NCI-H774 (cell line): ENCODE measurements at regions not wholly inside any gene's neighbourhood (a gene's known extent, or its start where the extent isn't known, plus 50 kb on each side); places are given as distances from the start of the nearest gene placed in this dataset.
A peak's percentile ranks its signal among the peaks of the same experiment; 100 is the strongest.

Experiments used
- DNase-seq: peaks from one replicate; lab custom pipeline; 2025; lab: John Stamatoyannopoulos, UW

DNA sequence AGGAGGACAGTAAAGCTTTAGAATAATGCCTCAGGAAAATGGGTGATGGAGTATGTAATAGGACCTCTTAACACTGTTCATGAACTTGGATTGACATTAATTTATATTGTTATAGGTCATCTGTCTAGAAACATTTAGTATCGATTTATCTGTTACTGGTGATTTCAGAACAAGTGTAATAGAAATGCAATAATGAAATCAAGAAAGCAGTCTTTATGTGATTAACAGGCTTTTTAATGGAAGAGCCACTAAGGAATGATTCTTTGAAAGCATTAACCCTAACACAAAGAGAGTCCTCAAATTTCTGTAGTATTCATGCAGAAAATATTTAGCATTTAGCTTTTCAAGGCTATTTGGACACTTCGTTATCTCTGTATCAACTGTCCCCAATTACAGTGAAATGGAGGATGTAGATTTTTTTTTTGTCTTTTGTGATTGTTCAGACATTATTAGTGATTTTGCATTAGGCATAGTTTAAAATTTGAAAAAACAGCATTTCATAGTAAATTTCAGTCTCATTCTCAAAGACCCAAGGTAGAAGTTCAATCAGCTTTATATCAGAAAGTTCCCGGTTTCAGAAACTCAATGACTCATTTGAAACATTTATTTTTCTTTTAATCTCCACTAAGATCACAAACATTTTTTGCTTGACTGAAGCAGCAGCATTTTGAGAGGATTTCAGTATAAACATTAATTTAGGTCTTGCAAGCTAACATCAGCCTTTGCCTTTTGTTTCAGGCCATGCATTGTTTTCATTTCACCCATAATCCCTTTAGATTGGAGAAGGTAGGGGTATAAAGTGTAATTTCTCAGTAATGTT lies 56.3 kb downstream of the AGTR2 start:
- DNase-seq, result no peak

DNA sequence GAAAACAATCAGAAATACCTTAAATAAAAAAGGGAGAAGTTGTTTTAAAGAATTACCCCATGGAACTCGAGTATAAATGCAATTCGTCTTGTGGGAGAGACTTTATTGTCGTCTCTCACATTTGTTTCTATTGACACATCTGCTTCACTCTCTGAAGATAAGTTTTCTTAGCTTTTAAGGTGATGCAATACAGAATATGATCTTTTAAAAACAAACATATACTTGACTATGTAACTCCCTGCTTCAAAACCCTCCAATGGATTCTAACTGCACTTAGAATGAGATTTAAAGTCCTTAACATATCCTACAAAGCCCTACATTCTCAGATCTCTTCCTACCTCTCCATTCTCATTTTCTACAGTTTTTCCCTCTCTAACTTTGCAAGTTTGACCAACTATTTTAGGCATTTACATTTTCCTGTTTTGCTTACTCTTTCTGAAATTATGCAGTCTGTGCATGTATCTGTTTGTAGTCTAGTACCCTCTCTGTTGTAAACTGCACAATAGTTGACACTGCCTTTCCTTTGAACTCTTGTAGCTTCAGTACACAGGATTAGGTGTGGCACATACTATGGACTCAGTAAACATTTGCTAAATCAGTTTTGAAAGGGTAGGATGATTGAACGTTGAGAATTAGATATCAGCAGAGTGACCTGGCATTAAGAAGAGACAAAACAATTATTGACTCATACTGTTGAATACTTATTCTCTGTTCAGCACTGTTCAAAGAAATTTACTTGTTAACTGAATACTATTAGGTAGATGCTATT lies 59.8 kb downstream of the AGTR2 start:
- no peak for DNase-seq

DNA sequence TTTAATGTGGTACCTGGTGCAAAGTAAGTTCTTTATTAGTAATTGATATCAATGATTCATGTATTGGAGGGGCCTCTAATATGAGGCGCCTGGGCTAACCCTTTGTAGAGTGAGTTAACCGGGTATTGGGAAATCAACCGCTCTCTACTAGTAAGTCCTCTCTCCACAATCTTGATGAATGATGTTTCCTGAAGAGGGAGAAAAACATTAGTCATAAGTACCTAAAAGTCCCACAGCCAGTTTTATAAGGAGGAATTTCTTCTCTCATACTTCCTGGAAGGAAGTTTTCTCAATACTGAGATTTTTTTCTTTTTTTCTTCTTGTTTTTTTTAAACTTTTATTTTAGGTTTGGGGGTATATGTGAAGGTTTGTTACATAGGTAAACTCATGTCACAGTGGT lies 62.3 kb downstream of the AGTR2 start:
- no peak for DNase-seq

DNA sequence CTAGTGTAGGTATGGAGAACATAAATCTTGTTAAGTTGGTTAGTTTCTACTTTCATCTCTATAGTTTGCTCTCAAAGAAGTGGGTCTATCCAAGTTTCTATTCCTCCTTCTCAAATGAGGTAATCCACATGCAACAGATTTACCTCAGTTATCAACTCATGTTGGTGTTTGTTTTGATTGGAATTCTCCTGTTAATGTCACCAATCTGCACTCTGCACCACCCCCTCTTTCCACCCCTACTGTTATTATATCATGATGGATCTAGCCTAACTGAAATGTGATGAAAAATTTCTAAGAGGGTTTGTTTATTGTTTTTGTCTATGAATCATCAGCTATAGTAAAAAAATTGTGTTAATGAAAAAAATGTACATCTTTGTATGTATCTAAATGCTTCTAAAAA lies 66.1 kb downstream of the AGTR2 start:
- DNase-seq, result no peak

DNA sequence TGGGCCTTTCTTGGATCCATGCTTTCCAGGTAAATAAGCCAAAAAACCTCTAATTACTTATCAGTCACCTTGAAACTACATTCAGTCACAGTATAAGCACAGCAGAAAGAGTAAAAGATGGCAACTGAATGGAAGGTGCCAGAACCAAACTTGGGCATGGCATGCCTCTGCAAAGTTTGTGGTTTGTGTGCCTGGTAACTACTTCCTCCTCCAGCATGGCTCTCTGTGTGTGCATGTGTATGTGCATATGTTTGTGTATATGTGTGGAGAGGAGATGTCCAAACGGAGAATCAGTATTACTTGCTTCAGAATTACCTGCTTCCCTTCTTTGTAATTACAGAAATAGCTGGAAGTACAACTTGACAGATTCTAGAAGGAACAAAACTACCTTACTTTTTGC lies 67.5 kb downstream of the AGTR2 start:
- no peak for DNase-seq

DNA sequence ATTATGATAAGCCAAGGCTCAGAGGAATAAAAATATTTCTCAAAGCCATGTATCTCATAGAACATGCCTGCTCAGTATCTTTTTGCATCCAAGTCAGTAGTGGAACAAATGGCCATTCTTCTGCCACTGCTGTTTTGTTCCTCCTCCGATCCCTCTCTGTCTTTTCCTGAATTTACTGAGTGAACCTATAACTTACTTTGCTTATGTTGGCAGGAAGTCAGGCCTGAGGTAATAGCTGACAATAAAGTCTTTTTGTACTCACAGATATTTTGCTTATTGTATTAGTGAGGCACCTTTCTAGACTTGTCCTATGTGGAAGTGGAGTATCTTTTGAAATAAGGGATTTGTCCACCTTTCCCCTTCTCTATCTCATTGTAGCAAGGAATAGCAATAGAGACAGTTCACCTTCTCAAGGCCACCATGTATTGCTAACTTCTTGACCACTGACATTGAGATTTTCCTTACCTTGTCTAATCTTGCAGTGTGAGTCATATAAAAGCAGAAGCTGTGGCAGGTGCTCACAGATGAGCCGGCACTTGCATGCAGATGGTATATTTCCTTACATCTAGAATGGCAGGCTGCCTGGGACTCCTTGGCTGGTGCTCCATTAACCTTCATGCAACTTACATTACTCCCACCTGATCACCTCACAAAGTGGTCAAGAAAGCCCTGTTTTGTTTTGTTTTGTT lies 68.2 kb downstream of the AGTR2 start:
- DNase-seq, result no peak

DNA sequence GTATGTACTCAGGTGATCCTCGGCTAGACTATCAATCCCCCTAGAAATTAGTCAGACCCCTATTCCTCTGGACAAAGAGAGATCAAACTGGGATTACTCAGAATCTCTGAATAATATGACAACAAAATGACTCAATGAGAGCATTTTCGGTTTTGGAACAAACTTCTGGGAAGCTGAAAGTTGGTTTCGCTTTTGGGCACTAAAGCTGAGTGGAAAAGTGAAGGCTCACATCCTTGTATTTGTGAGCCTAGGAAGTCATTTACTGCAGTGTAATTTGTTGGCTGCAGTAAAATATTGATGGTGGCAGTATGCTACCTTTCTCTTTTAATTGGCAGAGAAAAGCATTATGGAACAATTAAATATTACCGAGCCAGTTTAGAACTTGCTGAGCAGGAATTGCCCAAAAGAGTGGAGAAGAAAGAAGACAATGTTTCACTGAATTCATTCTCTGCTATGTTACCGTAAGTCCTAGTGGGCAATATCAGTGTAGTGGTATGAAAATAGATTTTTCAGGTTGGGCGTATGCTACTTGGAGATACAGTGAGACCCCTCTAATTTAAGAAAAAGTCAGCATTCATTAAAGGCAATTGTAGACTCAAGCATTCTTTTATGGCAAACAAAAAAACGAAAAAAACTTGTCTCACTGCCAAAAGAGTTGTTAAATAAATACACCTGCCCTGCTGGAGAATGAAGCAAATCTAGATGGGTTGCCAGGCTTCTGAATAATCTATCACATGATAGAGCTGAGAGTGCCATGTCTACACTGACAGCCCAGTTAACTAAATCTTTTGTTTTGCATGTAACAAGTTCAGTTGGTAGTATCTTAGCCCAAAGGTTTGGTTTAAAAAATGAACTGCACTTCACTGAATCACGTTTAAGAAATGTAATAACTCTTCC lies 69.6 kb downstream of the AGTR2 start:
- peak; percentile 84 for DNase-seq

DNA sequence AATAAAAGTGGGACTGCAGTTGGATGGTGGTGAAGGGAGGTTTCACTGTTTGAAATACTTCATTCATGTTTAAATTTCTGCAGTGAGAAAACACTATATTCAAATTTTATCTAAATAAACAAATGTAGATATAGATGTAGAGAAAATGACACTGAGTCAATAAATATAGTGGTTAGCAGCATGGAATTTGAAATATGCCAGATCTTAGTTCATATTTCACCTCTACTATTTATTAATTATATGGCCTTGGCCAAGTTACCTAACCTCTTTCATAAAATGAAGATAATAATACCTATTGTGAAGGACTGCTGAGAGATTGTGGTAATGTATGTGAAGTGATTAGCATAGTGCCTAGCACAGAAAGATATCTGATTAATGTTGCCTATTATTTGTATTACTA lies 70.5 kb downstream of the AGTR2 start:
- DNase-seq, result no peak

DNA sequence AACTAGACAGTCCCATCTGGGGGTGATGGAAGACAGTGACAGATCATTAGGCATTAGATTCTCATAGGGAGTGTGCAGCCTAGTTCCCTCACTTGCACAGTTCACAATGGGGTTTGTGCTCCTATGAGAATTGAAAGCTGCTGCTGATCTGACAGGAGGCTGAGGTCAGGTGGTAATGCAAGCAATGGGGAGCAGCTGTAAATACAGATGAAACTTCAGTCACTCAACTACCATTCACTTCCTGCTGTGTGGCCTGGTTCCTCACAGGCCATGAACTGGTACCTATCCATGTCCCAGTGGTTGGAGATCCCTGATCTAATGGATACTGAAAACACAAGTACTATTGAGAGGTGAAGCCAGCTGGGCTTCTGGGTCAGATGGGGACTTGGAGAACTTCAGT lies 72.5 kb downstream of the AGTR2 start:
- no peak for DNase-seq

DNA sequence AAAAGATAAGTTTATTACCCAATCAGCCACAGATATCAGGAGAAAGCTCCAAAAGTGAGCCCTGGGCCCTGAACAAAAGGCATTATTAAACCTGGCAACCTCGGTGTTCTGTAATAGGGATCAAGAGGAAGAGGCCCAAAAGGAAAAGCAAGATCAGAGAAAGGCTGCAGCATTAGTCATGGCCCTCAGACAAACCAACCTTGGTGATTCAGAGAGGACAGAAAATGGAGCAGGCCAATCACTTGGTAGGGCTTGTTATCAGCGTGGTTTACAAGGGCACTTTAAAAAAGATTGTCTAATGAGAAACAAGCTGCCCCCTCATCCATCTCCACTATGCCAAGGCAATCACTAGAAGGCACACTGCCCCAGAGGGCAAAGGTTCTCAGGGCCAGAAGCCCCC lies 75.7 kb downstream of the AGTR2 start:
- no peak for DNase-seq

DNA sequence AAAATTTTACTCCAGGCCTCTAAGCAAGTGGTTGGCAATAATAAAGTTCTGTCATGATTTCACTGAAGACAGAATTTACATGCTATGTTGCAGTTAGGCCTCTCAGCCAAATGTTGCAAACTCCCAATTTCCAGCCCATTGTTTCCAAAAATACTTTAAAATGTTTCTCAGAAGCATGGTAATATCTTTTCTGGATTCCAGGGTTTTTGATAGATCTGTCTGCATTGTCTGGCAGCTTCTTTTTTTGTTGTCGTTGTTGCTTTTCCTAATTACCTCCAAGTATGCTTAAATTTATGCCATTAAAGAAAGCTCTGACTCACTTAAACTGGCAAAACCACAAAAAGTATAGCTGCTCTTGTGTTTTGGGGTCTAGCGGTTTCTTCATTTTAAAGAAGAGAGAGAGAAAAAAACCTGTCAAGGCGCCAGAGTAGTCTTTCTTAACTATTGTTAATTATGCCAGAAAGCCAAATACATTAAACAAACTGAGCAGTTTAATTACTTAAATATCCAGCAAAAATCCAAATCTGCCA lies 97.0 kb downstream of the AGTR2 start:
- DNase-seq, result no peak

DNA sequence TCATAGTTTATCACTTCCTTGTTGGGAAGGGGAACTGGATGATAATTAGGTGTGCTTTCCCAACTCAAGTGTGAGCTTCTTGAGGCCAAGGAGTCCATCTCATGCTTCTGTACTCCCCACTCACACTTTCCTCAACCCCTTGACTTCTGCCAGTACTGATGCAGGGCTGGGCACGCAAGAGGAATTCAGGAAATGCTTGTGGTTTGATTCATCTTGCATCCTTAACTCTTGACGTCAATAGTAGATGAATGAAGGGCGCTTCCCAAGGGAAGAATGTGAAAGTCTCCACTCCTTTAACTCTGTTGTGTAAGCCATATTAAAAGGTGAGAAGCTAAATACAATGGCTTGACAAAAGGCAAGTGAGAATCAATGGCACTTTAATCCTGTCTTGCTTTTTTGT lies 101.8 kb downstream of the AGTR2 start:
- DNase-seq, result no peak

DNA sequence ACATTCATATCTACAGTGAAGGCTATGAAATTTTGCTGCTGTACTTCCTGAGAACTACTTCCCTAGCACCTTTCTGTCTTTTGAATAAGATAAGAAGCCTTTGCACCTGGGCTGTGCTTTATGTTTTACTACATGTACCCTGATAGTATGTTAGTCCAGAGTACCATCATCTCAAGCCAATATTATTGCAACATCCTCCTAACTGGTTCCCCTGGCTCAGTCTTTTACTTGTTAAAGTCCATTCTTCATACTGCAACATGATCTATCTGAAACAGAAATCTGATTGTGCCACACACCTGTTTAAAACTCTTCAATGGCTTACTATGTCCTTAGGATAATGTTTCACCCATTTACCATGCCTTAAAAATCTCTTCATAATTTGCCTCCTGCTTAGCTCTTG lies 102.3 kb downstream of the AGTR2 start:
- DNase-seq, result no peak

DNA sequence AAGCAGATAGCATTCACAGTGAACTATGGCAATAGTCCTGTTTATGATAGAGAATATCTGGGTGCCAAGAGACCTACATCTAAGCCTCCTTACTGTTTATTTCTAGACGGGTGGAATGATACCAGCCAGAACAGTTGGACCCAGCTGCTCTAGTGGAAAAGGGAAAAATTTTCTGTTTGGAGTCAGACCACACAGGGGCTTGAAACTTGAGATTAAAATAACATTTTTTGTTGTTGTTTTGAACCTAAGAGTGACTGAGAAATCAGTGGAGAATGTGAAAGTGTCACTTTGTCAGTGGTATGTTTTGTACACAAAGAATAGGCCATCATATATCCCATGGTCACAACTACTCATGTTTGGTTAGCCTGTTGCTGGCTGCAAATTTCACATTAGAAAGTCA lies 105.7 kb downstream of the AGTR2 start:
- no peak for DNase-seq

DNA sequence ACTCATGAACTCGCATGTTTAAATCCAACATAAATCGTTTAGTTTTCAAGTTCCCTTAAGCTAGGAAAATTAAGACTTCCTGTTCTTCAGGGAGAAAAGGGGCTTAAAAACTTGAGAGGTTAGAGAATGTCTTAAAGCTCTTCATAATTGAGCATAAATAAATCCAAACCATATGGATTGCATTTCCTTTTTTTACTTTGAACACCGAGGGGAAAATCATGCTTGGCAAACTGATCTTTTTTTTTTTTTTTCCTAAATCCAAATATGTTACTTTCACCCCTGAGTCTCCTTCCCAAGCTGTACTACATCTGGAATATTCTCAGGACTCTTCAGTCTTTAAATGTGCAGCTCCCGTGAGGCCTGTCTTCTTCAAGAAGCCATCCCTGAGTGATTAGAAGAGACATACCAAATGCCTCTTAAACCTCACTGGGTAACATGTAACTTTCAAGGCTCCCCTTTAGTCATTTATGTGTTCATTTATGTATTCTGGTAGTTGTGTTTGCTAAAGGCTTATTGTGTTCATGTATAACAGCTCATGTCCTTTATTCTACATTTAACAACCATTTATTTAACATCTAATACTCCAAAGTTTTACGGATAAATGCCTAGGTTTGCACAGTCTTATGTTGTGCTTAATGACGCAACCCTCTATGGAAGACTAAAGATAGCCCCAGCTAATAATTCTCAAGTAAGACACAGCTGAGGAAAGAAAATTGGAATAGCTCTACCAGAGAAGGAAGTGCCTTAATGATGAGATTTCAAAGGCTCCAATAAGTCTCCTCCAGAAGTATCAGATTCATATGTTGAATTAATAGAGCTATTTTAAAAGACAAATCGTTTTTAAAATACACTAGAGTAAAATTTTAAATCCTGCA lies 107.0 kb downstream of the AGTR2 start:
- DNase-seq, result no peak

DNA sequence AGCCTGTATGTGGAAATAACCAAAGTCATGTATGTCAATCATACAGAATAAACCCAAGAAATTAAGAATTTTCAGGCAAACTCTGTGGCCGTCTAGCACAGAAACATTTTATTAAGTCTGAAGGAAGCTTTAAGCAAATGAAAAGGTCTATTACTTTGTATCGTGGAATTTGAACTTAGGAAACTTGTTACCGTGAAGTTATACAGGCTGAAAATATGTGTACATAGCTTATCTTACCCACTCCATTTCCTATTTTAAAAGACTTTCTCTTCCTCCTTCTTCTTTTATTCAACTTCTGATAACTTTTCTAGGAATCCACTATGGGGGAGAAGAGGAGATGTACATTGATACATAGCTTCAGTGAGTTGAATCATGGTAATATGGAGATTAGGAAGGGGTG lies 108.3 kb downstream of the AGTR2 start:
- DNase-seq, result no peak

DNA sequence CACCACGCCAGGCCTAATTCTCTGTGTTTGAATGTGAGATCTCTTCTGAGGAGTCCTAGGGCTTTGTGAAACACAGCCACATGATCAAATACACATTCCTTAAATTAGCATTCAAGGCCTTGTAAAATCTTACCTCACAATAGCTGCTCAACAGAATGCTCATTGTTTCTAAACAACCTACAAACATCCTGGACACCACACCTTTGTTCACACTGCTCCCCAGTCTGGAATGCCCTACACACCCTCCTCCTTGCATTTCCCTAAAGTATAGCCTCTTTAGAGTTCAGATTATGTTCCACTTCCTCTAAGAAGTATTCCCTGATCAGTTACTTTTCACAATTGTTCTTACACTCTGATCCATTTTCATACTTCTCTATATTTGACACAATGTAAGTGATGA lies 110.6 kb downstream of the AGTR2 start:
- DNase-seq, result no peak

DNA sequence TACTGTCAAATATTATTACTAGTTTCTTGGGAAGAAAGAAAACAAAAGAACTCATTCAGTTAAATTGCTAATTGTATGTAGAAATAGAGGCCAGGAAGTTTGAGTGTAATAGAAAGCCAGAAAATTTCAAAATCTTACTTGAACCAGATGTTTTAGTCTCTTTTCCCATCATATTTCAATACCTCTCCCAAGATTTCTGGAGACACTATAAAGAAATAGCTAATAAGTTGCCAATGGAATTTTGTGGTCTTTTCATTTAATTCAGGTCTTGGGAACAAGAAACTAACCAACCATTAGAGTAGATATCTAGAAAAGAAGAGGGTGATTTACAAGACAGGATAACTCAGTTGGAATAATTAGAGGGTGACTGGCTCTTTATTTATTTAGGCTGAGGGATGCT lies 112.2 kb downstream of the AGTR2 start:
- DNase-seq, result no peak

DNA sequence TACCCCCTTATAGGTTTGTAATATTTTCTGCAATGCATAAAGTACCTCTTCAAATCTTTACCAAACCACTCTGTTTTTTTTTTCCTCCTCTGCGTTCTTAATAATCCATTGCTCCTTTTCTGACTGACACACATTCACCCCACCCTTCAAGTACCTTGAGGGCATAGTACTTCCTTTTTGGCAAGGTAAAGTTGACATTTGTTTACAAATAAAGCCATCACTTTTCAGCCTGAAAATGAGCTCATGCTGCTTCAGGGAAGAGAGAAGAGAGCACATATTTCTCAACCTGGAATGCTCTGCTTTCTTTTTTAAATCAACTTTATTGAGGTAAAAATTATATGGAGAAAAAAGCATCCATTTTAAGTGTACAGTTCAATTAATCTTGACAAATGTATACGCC lies 113.9 kb downstream of the AGTR2 start:
- no peak for DNase-seq

DNA sequence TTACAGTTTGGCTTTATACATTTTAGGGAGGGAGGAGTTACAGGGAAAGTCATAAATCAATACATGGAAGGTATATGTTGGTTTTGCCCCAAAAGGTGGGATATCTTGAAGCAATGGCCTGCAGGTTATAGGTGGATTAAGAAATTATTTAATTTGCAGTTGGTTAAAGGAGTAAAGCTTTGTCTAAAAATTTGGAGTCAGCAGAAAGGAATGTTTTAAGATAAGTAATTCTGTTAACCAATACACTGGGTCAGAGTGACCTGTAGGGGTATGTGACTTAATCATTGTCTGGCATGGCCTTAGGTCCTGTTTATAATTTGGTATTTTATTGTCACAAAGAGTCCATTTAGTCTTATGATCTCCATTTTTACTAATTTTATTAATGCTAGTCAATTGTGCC lies 115.0 kb downstream of the AGTR2 start:
- DNase-seq, result no peak

DNA sequence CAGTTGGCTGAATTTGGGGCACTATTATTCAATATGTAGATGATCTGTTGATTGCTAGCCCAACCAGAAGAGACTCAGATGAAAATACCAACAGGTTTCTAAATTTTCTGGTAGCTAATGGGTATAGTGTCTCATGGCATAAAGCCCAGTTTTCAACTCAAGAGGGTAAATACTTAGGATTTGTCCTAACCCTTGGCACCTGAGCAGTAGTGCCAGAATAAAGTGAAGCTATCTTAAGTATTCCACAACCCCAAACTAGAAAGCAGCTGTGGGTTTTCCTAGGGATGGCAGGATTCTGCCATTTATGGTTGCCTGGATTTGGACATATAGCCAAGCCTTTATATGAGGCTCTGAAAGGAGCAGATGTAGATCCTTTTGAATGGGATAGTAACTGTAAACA lies 119.0 kb downstream of the AGTR2 start:
- DNase-seq, result no peak
